Inferior parietal cortex (tissue), 1 donor: ENCODE measurements at regions not wholly inside any gene's neighbourhood (a gene's known extent, or its start where the extent isn't known, plus 50 kb on each side); places are given as distances from the start of the nearest gene placed in this dataset.

ENCODE experiments used
- DNase-seq: peaks from one replicate; pipeline ENCODE4 v3.0.0-alpha.2; 2016; ENCODE audit errors: extremely low spot score

DNA sequence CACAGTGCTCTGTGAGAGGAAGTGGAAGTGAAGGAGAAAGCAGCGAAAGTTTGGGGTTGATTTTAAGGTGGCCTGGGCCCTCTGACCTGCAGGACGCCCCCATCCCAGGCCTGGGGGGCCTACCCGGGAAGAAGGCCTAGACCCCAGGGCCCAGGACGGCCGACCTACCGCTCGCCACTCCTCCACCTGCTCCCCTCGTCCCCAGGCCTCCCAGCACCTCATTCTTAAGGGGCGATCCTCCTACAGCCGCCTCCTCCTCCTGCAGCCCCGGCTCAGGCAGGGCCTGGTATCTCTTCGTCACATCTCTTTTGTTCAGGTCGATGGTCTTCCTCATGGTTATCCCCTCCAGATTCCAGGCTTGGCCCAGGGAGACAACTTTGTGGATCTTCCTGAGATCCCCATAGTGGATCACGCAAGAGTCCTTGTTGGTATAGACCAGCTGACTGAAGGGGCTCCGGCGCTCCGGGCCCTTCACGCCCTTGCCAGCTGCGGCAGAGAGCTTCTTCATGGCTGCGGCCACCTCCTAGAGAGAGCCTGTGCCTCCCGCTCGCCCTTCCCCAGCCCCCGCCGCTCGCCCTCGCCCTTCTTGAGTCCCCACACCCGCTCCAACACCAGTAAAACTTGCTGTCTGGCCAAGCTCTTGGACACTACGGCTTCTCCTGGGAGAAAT lies 117.5 kb downstream of the OR13A1 start:
- DNase-seq, result no peak

GRCh38 chr10:45198486-45199204 lies 116.8 kb downstream of the OR13A1 start:
- no peak for DNase-seq

- DNase-seq, result no peak
Observed at GRCh38 chr10:45199205-45199740, 116.1 kb downstream of the OR13A1 start.

- DNase-seq, result no peak
Observed at GRCh38 chr10:45201271-45201670, 114.1 kb downstream of the OR13A1 start.

GRCh38 chr10:45202242-45202641 lies 113.2 kb downstream of the OR13A1 start:
- DNase-seq, result no peak

- no peak for DNase-seq
Observed at GRCh38 chr10:45204954-45205775, 110.2 kb downstream of the OR13A1 start.

GRCh38 chr10:45209888-45210287 lies 105.5 kb downstream of the OR13A1 start:
- no peak for DNase-seq

DNA sequence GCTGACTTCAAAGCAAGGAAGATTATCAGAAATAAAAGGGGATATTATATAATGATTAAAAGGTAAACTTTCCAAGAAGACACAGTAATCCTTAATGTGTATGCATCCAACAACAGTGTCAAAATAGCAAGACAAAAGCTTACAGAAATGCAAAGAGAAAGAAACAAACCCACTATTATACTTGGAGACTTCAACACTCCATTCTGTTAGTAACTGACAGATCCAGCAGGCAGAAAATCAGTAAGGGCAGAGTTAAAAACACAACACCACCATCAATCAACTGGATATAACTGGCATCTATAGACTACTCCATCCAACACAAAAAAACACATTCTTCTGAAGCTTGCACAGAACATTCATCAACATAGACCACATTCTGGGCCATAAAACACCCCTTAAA lies 103.8 kb downstream of the OR13A1 start:
- no peak for DNase-seq

GRCh38 chr10:45219416-45219815 lies 96.0 kb downstream of the OR13A1 start:
- DNase-seq, result no peak

DNA sequence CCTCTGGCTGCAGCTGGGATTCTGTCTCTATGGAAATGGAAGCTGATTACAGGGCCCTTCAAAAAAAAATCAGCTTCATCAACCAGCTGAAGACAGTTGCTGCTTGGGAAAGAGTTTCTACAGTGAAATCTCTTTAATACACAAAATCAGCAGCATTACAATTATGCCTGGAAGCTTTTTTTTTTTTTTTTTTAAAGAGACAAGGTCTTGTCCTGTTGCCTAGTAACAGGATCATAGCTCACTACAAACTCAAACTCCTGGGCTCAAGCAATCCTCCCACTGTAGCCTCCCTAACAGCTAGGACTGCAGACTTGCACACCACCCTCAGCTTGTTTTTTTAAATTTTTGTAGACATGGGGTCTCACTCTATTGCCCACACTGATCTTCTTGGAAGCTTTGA lies 94.5 kb downstream of the OR13A1 start:
- DNase-seq, result no peak

- DNase-seq, result no peak
Observed at GRCh38 chr10:45224219-45224841, 91.1 kb downstream of the OR13A1 start.

- DNase-seq, result no peak
Observed at GRCh38 chr10:45227042-45227441, 88.4 kb downstream of the OR13A1 start.

- DNase-seq, result no peak
Observed at GRCh38 chr10:45227456-45227855, 88.0 kb downstream of the OR13A1 start.

GRCh38 chr10:45229823-45230222 lies 85.6 kb downstream of the OR13A1 start:
- no peak for DNase-seq

GRCh38 chr10:45235260-45235769 lies 80.1 kb downstream of the OR13A1 start:
- peak; percentile 93 for DNase-seq

DNA sequence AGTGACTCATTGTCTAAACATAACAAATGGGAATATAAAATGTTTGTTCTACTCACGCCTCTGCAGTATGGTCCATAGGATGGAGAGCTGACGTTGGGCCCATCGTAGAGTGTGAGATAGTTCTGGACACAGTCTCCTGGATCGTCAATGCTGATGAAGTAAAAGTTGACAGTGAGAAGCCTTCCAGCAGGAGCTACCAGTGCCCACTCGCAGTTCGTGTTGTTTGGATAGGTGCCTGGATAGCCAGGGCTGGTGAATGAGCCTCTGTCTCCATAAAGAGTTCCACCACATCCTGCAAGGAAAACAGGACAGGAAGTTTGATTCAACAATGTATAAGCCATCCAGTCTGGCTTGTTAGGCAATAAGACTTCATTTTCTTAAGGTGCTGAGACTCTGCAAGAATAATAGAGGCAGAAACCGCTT lies 79.6 kb downstream of the OR13A1 start:
- DNase-seq, result no peak

DNA sequence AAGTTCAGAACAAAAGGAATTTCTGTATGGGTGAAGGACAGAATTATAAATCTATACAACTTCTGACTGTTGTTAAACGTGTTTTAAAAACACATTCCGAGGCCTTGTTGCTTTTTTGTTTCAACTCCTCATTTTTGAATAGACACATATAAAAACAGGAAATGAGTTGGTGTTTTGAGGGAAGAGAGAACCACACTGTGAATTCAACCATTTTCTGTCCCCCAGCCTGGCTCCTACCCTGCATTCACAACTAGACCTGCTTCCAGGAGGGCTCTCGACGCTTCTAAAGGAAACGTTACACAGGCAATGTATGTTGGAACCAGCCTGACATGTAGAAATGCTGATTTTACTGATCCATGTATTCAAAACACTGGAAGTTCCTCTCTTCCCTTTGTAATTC lies 76.5 kb downstream of the OR13A1 start:
- DNase-seq, result no peak

DNA sequence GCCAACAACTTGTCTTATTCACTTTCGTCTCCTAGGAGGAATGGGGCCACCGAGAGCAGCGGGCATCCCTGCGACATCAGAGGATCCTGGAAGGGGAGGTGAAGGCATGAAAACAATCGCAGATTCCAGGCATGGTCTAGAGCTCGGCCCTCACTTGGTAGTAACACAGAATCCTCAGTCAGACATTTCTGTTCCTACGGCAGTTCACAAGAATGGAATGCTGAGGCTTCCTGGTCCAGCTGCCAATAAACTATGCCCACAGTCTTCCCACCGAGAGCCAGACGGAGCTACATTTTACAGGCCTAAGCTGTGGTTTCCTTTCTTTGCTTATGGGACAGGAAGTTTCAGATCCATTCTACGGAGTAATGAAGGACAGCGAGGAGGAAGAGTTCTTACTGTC lies 75.8 kb downstream of the OR13A1 start:
- DNase-seq, result no peak

DNA sequence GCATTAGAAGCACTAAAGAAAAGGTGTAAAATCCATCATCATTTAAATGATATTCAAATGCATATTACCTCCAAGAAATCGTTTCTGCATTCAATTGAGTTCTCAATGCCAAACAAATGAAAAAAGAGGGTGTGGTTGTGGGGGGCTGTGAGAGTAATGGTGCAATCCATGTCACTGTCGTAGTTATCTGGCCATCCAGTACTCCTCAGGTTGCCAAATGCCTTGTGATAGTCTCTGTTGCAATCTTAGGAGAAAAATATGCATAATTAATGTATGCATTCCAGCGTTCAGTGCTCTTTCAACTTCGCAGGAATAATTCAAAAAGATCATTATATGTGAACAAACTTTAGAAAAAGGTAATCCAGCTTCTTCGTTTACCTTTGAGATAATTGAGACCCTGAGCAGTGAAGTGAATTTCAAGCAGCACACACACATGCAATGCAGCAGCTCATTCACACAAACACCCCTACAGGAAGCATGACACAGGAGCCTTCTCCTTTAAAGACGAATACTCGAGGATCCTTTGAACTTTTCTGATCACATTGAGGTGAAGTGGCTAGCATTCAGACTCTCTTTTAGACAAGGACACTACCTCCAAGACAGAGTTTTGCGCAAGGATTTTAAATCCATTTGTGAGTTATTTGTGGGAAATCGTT lies 73.4 kb downstream of the OR13A1 start:
- no peak for DNase-seq

DNA sequence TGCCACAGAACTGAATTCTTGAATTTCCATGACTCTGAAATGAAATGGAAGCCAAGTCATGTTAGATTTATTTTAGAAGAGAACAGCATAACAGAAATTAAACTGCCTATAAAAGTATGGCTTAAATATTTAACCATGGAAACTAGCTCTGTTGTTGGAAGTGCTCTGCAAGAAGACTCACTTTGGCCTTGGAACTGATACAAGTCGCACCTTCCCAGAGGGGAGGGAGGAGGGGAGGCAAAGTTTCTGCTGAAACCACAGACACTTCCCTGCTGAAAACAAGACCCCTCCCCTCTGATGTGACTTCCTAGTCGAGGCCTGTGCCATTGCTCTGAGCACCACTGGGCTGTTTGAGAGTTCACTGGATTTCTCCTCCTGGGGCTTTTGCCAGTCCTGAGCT lies 72.1 kb downstream of the OR13A1 start:
- no peak for DNase-seq

DNA sequence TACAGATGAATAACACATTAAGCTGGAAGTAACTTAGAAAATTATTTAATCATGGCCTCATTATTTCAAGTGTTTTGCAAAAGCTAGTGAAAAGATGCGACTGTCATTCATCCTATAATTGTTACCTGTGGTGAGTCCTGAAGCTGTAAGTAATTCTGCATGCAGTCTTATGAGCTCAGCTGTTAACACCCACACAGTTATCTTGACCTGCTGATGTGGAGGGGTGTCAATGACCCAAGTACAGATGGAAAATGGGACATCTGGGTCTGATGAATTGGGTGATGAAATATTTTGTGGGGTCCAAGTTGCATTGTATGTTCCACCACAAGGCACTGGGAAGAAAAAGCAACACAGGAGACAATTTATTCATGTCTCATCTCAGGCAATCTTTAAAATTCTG lies 68.9 kb downstream of the OR13A1 start:
- no peak for DNase-seq
